ENCODE measurements at regions not wholly inside any gene's neighbourhood (a gene's known extent, or its start where the extent isn't known, plus 50 kb on each side); places are given as distances from the start of the nearest gene placed in this dataset.

GRCh38 chr10:42477170-42477569 is 161.2 kb downstream of the ZNF33B start:
- TF ChIP-seq CTCF (IDR thresholded peaks at IDR 0.05) (no peak), POLR2A (IDR thresholded peaks at IDR 0.05) (no peak)

Measured in vagina (tissue), 2 donors.